HL-60/S4 treated with retinoic acid at 250 ng/mL for 4 days and 3 days (cell line): ENCODE measurements at regions not wholly inside any gene's neighbourhood (a gene's known extent, or its start where the extent isn't known, plus 50 kb on each side); places are given as distances from the start of the nearest gene placed in this dataset.
"Not testable (repeated sequence)": the region's sequence is repeated elsewhere in the genome, so short reads cannot be mapped to it uniquely, and the experiment has no call there.

Experiments used
- in situ Hi-C: fragments of 300-500 bp; cut with MboI; formaldehyde crosslinking; loops from 2 replicates; pipeline ENCODE4 v1.7.0; 2022; ENCODE audit warnings: low sequenced_read_pairs

GRCh38 chr20:1845163-1845523 is 50.1 kb upstream of the SIRPA start:
- in situ Hi-C loops, result no loop called here

GRCh38 chr20:1844325-1845162 is 50.7 kb upstream of the SIRPA start:
- in situ Hi-C loops, result no loop called here

GRCh38 chr20:1842281-1842680 is 52.9 kb upstream of the SIRPA start:
- in situ Hi-C loops, result no loop called here

- in situ Hi-C loops, result no loop called here
Measured at GRCh38 chr20:1841554-1842140, 53.6 kb upstream of the SIRPA start.

GRCh38 chr20:1840817-1841553 is 54.2 kb upstream of the SIRPA start:
- in situ Hi-C loops, result no loop called here

GRCh38 chr20:1839376-1840317 is 55.6 kb upstream of the SIRPA start:
- in situ Hi-C loops, result not testable (repeated sequence)

GRCh38 chr20:1838556-1839279 is 56.5 kb upstream of the SIRPA start:
- in situ Hi-C loops, result no loop called here

- in situ Hi-C loops, result no loop called here
Measured at GRCh38 chr20:1835186-1836035, 59.8 kb upstream of the SIRPA start.

GRCh38 chr20:1833728-1834726 is 61.2 kb upstream of the SIRPA start:
- in situ Hi-C loops, result no loop called here

GRCh38 chr20:1833216-1833615 is 62.0 kb upstream of the SIRPA start:
- in situ Hi-C loops, result no loop called here

- in situ Hi-C loops, result no loop called here
Measured at GRCh38 chr20:1832634-1833033, 62.6 kb upstream of the SIRPA start.

GRCh38 chr20:1831606-1832005 is 63.6 kb upstream of the SIRPA start:
- in situ Hi-C loops, result no loop called here

GRCh38 chr20:1831096-1831495 is 64.1 kb upstream of the SIRPA start:
- in situ Hi-C loops, result no loop called here

GRCh38 chr20:1830240-1830639 is 65.0 kb upstream of the SIRPA start:
- in situ Hi-C loops, result no loop called here

GRCh38 chr20:1829531-1829930 is 65.7 kb upstream of the SIRPA start:
- in situ Hi-C loops, result no loop called here

GRCh38 chr20:1828786-1829131 is 66.4 kb upstream of the SIRPA start:
- in situ Hi-C loops, result no loop called here

- in situ Hi-C loops, result no loop called here
Measured at GRCh38 chr20:1827974-1828785, 67.0 kb upstream of the SIRPA start.
